ENCODE measurements at regions not wholly inside any gene's neighbourhood (a gene's known extent, or its start where the extent isn't known, plus 50 kb on each side); places are given as distances from the start of the nearest gene placed in this dataset.

- FAIRE-seq, result no peak
Observed at GRCh38 chr15:25936004-25936403, 72.9 kb upstream of the ATP10A start.

DNA sequence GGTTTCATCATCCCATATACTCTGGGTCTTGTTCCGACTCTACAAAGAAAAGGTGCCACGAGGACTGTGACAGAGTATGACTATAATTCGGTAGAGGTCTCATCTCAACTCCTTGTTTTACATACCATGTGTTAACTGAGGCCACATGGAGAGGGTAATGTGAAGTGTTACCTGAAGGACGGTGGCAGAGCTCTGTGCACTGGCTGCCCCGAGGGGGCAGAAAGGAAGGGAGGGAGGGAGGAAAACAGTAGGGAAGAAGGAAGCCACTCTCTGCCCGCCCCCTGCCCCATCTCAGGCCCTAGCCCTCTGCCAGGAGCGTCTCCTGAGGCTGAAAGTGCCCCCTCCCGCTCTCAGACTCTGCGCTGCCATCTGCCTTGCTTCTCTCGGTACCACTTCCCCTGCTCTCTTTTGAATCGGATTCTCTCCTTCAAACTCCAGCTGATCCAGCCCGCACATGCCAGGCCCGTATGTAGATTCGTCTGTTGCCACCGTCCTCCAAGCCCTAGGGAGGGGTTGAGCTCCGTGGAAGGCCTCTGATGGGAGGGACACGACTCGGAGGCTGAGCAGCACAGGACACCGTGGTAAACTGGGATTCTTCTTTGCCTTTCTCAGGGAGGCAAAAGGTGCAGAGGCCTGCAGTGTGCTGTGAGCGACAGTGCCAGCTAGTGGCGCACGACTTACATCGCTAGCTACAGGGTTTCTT is 70.5 kb upstream of the ATP10A start:
- FAIRE-seq (no peak), DNase-seq (ENCODE audit: insufficient read length, low spot score) (peak; percentile 60)
- TF ChIP-seq, protein P1, sequence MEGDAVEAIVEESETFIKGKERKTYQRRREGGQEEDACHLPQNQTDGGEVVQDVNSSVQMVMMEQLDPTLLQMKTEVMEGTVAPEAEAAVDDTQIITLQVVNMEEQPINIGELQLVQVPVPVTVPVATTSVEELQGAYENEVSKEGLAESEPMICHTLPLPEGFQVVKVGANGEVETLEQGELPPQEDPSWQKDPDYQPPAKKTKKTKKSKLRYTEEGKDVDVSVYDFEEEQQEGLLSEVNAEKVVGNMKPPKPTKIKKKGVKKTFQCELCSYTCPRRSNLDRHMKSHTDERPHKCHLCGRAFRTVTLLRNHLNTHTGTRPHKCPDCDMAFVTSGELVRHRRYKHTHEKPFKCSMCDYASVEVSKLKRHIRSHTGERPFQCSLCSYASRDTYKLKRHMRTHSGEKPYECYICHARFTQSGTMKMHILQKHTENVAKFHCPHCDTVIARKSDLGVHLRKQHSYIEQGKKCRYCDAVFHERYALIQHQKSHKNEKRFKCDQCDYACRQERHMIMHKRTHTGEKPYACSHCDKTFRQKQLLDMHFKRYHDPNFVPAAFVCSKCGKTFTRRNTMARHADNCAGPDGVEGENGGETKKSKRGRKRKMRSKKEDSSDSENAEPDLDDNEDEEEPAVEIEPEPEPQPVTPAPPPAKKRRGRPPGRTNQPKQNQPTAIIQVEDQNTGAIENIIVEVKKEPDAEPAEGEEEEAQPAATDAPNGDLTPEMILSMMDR (IDR thresholded peaks at IDR 0.05; ENCODE audit: insufficient read depth, missing control alignments), result peak; percentile 76

More at GRCh38 chr15:25936004-25936403, 72.9 kb upstream of the ATP10A start:
- DNase-seq (ENCODE audit: insufficient read length, low spot score), result no peak
- TF ChIP-seq, protein P1 (IDR thresholded peaks at IDR 0.05; ENCODE audit: insufficient read depth, missing control alignments), result no peak

GRCh38 chr15:25932696-25933095 is 69.6 kb upstream of the ATP10A start:
- TF ChIP-seq, protein P1 (IDR thresholded peaks at IDR 0.05; ENCODE audit: insufficient read depth, missing control alignments), result no peak
- DNase-seq (ENCODE audit: insufficient read length, low spot score), result no peak
- no peak for FAIRE-seq

DNA sequence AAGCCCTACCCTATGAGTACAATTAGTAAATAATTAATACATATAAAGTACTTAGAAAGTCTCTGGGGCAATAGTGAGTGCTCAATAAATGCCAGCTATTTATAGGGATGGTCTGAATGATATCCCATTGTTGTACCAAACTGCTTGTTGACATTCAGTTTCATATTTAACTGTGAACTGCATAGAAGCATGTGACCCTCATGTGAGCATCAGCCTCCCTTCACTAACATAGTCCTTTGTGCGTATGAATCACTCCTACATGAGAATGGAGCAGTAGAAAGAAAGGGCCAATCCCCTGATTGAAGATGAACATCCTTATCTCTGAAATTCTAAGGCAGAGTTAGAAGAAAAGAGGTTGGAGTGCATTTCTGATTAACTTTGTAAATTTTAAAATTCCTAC is 68.7 kb upstream of the ATP10A start:
- FAIRE-seq (no peak), DNase-seq (ENCODE audit: insufficient read length, low spot score) (no peak)
- TF ChIP-seq, protein P1 (IDR thresholded peaks at IDR 0.05; ENCODE audit: insufficient read depth, missing control alignments), result no peak

- TF ChIP-seq, protein P1 (IDR thresholded peaks at IDR 0.05; ENCODE audit: insufficient read depth, missing control alignments), result no peak
- DNase-seq (ENCODE audit: insufficient read length, low spot score) (no peak), FAIRE-seq (no peak)
Observed at GRCh38 chr15:25930931-25931330, 67.8 kb upstream of the ATP10A start.
